KMS-11 (cell line): ENCODE measurements at regions not wholly inside any gene's neighbourhood (a gene's known extent, or its start where the extent isn't known, plus 50 kb on each side); places are given as distances from the start of the nearest gene placed in this dataset.

Experiments
- H2AFZ ChIP-seq: fragments of 200-600 bp; sonication (generic); 2 replicates; pipeline ENCODE4 v1.6.1; 2016; ENCODE audit warnings: antibody characterized with exemption, mixed run types, low read depth
- H3K27ac ChIP-seq: fragments of 200-600 bp; sonication (generic); 2 replicates; pipeline ENCODE4 v1.6.1; 2016; ENCODE audit warnings: mild to moderate bottlenecking, mixed run types
- H3K27me3 ChIP-seq: fragments of 200-600 bp; sonication (generic); 2 replicates; pipeline ENCODE4 v1.6.1; 2017; ENCODE audit warnings: mild to moderate bottlenecking, low read depth, mixed run types, moderate library complexity; ENCODE audit not compliant: insufficient read depth
- H3K36me3 ChIP-seq: fragments of 200-600 bp; sonication (generic); 2 replicates; pipeline ENCODE4 v1.6.1; 2017; ENCODE audit warnings: mild to moderate bottlenecking, mixed run types; ENCODE audit not compliant: insufficient read depth
- H3K4me1 ChIP-seq: fragments of 200-600 bp; sonication (generic); 2 replicates; pipeline ENCODE4 v1.6.1; 2016; ENCODE audit warnings: mild to moderate bottlenecking, low read depth, mixed run types; ENCODE audit not compliant: poor library complexity, severe bottlenecking
- H3K4me2 ChIP-seq: fragments of 200-600 bp; sonication (generic); 2 replicates; pipeline ENCODE4 v1.7.0; 2016; ENCODE audit warnings: mild to moderate bottlenecking, mixed run types
- H3K4me3 ChIP-seq: fragments of 200-600 bp; sonication (generic); IDR thresholded peaks from 2 replicates; pipeline ENCODE4 v1.6.1; 2017; ENCODE audit warnings: low read depth, low read length, mixed read lengths; ENCODE audit not compliant: insufficient read depth
- H3K79me2 ChIP-seq: fragments of 200-600 bp; sonication (generic); 2 replicates; pipeline ENCODE4 v1.6.1; 2016; ENCODE audit warnings: low read depth, mixed run types; ENCODE audit not compliant: insufficient read depth
- H3K9ac ChIP-seq: fragments of 200-600 bp; sonication (generic); 2 replicates; pipeline ENCODE4 v1.6.1; 2016; ENCODE audit warnings: mild to moderate bottlenecking, mixed run types
- H4K20me1 ChIP-seq: fragments of 200-600 bp; sonication (generic); 2 replicates; pipeline ENCODE4 v1.6.1; 2016; ENCODE audit warnings: mild to moderate bottlenecking, mixed run types; ENCODE audit not compliant: insufficient read depth
- CTCF ChIP-seq: fragments of 200-600 bp; sonication (generic); conservative IDR thresholded peaks from 2 replicates; pipeline ENCODE4 v1.6.1; 2017; ENCODE audit warnings: low read depth, mild to moderate bottlenecking, antibody characterized with exemption, low read length, moderate library complexity, mixed read lengths

GRCh38 chr1:212192261-212192998 lies 92.8 kb upstream of the PPP2R5A start:
- no peak for TF ChIP-seq CTCF
- no peaks in the 10 kb centered on the region for H3K27me3 ChIP-seq
- H3K4me1 ChIP-seq, result peaks cover 3% of the 10 kb centered on the region
- no peak overlapping the region for H2AFZ ChIP-seq
- H4K20me1 ChIP-seq, result no peaks in the 10 kb centered on the region
- no peak overlapping the region for H3K27ac ChIP-seq
- H3K36me3 ChIP-seq, result no peaks in the 10 kb centered on the region
- H3K4me2 ChIP-seq, result no peak overlapping the region
- H3K9ac ChIP-seq, result no peak overlapping the region
- no peak overlapping the region for H3K4me3 ChIP-seq
- H3K79me2 ChIP-seq, result no peaks in the 10 kb centered on the region

GRCh38 chr1:212196355-212196754 lies 88.9 kb upstream of the PPP2R5A start:
- no peak overlapping the region for H2AFZ ChIP-seq
- no peak overlapping the region for H3K4me3 ChIP-seq
- no peaks in the 10 kb centered on the region for H4K20me1 ChIP-seq
- no peaks in the 10 kb centered on the region for H3K4me1 ChIP-seq
- TF ChIP-seq CTCF, result no peak
- H3K4me2 ChIP-seq, result no peak overlapping the region
- no peak overlapping the region for H3K27ac ChIP-seq
- no peaks in the 10 kb centered on the region for H3K79me2 ChIP-seq
- no peaks in the 10 kb centered on the region for H3K36me3 ChIP-seq
- H3K27me3 ChIP-seq, result no peaks in the 10 kb centered on the region
- no peak overlapping the region for H3K9ac ChIP-seq

GRCh38 chr1:212201461-212201860 lies 83.7 kb upstream of the PPP2R5A start:
- Histone ChIP-seq H3K36me3 (no peaks in the 10 kb centered on the region), H3K9ac (no peak overlapping the region), H2AFZ (no peak overlapping the region), H3K27ac (no peak overlapping the region), H3K4me1 (no peaks in the 10 kb centered on the region), H3K4me2 (no peak overlapping the region), H3K4me3 (no peak overlapping the region), H4K20me1 (no peaks in the 10 kb centered on the region), H3K27me3 (no peaks in the 10 kb centered on the region), H3K79me2 (no peaks in the 10 kb centered on the region)
- no peak for TF ChIP-seq CTCF

- Histone ChIP-seq H3K79me2 (no peaks in the 10 kb centered on the region), H3K4me1 (no peaks in the 10 kb centered on the region), H3K4me2 (no peak overlapping the region), H3K27me3 (no peaks in the 10 kb centered on the region), H4K20me1 (no peaks in the 10 kb centered on the region), H3K9ac (no peak overlapping the region), H2AFZ (no peak overlapping the region), H3K36me3 (no peaks in the 10 kb centered on the region), H3K27ac (no peak overlapping the region), H3K4me3 (no peak overlapping the region)
- TF ChIP-seq CTCF, result no peak
Observed at GRCh38 chr1:212203630-212204029, 81.6 kb upstream of the PPP2R5A start.
